ENCODE measurements at regions not wholly inside any gene's neighbourhood (a gene's known extent, or its start where the extent isn't known, plus 50 kb on each side); places are given as distances from the start of the nearest gene placed in this dataset.

DNA sequence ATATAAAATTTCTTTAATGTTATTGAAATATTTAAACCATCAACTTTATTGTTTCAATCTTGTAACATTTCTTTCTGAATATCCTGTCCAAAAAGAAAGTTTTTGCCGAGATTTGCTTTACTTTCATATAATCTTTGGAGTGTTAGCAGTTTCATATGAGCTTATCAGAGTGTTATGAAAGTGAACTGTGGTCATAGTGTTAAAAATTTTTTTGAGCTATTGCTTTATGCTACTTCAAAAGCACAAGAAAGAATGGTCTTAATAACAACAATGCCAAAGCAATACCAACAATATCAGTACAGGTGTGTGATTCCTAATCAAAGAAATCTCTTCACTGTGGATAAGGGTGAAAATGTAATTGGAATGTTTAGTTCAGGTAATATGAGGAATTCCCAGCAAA, 1994.9 kb upstream of the FLRT2 start:
- Histone ChIP-seq H3K4me3 (ENCODE audit: low read depth, low read length) (no peak overlapping the region), H3K9me3 (no peaks in the 10 kb centered on the region), H3K27me3 (replicated peaks; ENCODE audit: control insufficient read depth, insufficient read depth, low read length) (no peaks in the 10 kb centered on the region), H3K36me3 (ENCODE audit: control insufficient read depth, insufficient read depth, low read length) (no peaks in the 10 kb centered on the region), H3K4me1 (no peaks in the 10 kb centered on the region)
- DNase-seq = no peak
- Mint-ChIP-seq H3K4me3 (ENCODE audit: unreplicated experiment) (no peak overlapping the region), H3K9me3 (ENCODE audit: unreplicated experiment) (no peaks in the 10 kb centered on the region), H3K27ac (ENCODE audit: unreplicated experiment) (no peak overlapping the region), H3K27me3 (ENCODE audit: insufficient read depth, unreplicated experiment) (no peaks in the 10 kb centered on the region), H3K4me1 (ENCODE audit: low read depth, unreplicated experiment) (no peaks in the 10 kb centered on the region), H3K36me3 (ENCODE audit: insufficient read depth, unreplicated experiment) (no peaks in the 10 kb centered on the region)
- CTCF ChIA-PET = no interaction called here
- POLR2A ChIA-PET = no interaction called here
- TF ChIP-seq, protein P1, sequence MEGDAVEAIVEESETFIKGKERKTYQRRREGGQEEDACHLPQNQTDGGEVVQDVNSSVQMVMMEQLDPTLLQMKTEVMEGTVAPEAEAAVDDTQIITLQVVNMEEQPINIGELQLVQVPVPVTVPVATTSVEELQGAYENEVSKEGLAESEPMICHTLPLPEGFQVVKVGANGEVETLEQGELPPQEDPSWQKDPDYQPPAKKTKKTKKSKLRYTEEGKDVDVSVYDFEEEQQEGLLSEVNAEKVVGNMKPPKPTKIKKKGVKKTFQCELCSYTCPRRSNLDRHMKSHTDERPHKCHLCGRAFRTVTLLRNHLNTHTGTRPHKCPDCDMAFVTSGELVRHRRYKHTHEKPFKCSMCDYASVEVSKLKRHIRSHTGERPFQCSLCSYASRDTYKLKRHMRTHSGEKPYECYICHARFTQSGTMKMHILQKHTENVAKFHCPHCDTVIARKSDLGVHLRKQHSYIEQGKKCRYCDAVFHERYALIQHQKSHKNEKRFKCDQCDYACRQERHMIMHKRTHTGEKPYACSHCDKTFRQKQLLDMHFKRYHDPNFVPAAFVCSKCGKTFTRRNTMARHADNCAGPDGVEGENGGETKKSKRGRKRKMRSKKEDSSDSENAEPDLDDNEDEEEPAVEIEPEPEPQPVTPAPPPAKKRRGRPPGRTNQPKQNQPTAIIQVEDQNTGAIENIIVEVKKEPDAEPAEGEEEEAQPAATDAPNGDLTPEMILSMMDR (IDR thresholded peaks at IDR 0.05; ENCODE audit: insufficient read depth in 1 of 2, low read depth in 1 of 2, low read length in 1 of 2, severe bottlenecking in 1 of 2, unreplicated experiment in 1 of 2) = no peak
- BruUV-seq (replicated peaks) = no TSS peak
- intact Hi-C loops (cut with micrococcal nuclease; ENCODE audit: unreplicated experiment) = no loop called here

DNA sequence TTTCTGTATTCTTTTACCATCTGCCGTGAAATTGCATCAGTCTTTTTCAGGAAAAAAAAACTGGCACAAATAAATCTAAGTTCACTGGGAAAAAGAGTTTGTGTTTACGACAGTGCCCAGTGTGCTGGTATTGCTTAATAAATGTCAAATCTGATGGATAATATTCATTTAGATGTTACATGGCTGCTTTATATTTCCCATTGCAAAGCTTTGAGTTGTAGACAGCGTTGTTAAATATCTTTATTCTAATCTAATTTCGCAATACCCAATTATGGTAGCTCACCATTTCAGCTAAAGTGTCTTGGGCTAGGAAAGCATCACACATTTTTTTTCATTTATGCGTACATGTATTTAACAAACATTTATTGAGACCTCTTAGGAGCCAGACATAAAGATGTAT, 1994.5 kb upstream of the FLRT2 start:
- Mint-ChIP-seq H3K9me3 (ENCODE audit: unreplicated experiment) (no peaks in the 10 kb centered on the region), H3K4me1 (ENCODE audit: low read depth, unreplicated experiment) (no peaks in the 10 kb centered on the region)
- intact Hi-C loops (cut with micrococcal nuclease; ENCODE audit: unreplicated experiment) = no loop called here

DNA sequence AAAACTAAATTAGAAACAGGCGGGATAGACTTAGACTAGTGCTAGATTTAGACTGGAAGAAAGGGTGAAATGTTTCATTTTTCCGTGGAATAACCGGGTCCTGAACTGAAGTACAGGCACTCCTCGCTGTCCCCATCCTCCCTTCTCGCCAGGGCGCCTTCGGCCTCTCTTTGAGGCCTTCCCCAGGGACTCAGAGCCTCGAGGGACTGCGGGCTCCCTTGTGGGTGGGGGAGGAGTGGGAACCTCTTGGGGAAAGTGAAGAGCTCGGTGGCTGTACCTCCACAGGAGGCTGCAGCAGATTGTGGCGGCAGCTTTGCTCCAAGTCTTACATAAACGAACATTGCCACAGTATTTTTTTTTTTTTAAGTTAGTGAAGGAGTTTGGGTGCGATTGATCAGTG, 1988.8 kb upstream of the FLRT2 start:
- TF ChIP-seq, protein P1 (IDR thresholded peaks at IDR 0.05; ENCODE audit: insufficient read depth in 1 of 2, low read depth in 1 of 2, low read length in 1 of 2, severe bottlenecking in 1 of 2, unreplicated experiment in 1 of 2) = no peak
- Mint-ChIP-seq H3K4me1 (ENCODE audit: low read depth, unreplicated experiment) (no peaks in the 10 kb centered on the region), H3K4me3 (ENCODE audit: unreplicated experiment) (no peak overlapping the region), H3K36me3 (ENCODE audit: insufficient read depth, unreplicated experiment) (no peaks in the 10 kb centered on the region), H3K27ac (ENCODE audit: unreplicated experiment) (no peak overlapping the region), H3K9me3 (ENCODE audit: unreplicated experiment) (no peaks in the 10 kb centered on the region), H3K27me3 (ENCODE audit: insufficient read depth, unreplicated experiment) (no peaks in the 10 kb centered on the region)
- ChIA-PET CTCF (no interaction called here), POLR2A (no interaction called here)
- no peak overlapping the region for H3K4me3 ChIP-seq (ENCODE audit: low read depth, low read length)
- H3K36me3 ChIP-seq (ENCODE audit: control insufficient read depth, insufficient read depth, low read length) = no peaks in the 10 kb centered on the region
- no peaks in the 10 kb centered on the region for H3K9me3 ChIP-seq
- intact Hi-C loops (cut with micrococcal nuclease; ENCODE audit: unreplicated experiment) = no loop called here
- H3K4me1 ChIP-seq = no peaks in the 10 kb centered on the region
- BruUV-seq (replicated peaks) = no TSS peak
- no peak for DNase-seq
- no peaks in the 10 kb centered on the region for H3K27me3 ChIP-seq (replicated peaks; ENCODE audit: control insufficient read depth, insufficient read depth, low read length)

More for the DNA sequence above, 1994.5 kb upstream of the FLRT2 start:
- Histone ChIP-seq H3K4me3 (ENCODE audit: low read depth, low read length) (no peak overlapping the region), H3K9me3 (no peaks in the 10 kb centered on the region), H3K4me1 (no peaks in the 10 kb centered on the region), H3K27me3 (replicated peaks; ENCODE audit: control insufficient read depth, insufficient read depth, low read length) (no peaks in the 10 kb centered on the region), H3K36me3 (ENCODE audit: control insufficient read depth, insufficient read depth, low read length) (no peaks in the 10 kb centered on the region)
- H3K27ac Mint-ChIP-seq (ENCODE audit: unreplicated experiment) = no peak overlapping the region
- H3K27me3 Mint-ChIP-seq (ENCODE audit: insufficient read depth, unreplicated experiment) = no peaks in the 10 kb centered on the region
- H3K36me3 Mint-ChIP-seq (ENCODE audit: insufficient read depth, unreplicated experiment) = no peaks in the 10 kb centered on the region
- DNase-seq = no peak
- no TSS peak for BruUV-seq (replicated peaks)
- no peak overlapping the region for H3K4me3 Mint-ChIP-seq (ENCODE audit: unreplicated experiment)
- TF ChIP-seq, protein P1 (IDR thresholded peaks at IDR 0.05; ENCODE audit: insufficient read depth in 1 of 2, low read depth in 1 of 2, low read length in 1 of 2, severe bottlenecking in 1 of 2, unreplicated experiment in 1 of 2) = no peak
- ChIA-PET CTCF (no interaction called here), POLR2A (no interaction called here)

Measured in Caco-2 (cell line).